Omental fat pad (tissue), 3 donors: ENCODE measurements at regions not wholly inside any gene's neighbourhood (a gene's known extent, or its start where the extent isn't known, plus 50 kb on each side); places are given as distances from the start of the nearest gene placed in this dataset.

Experiments used
- ATAC-seq: fragments of 150-250 bp; one replicate; pipeline ENCODE4 v1.9.1; 2016; ENCODE audit warnings: mild to moderate bottlenecking, moderate library complexity; ENCODE audit not compliant: low FRiP score
- DNase-seq: peaks from one replicate; pipeline ENCODE4 v3.0.0-alpha.2; 2019; ENCODE audit warnings: low spot score
- TF ChIP-seq, protein P1 (sequence below), 3 donors: fragments of 450-650 bp; IDR thresholded peaks; one replicate each; pipeline ENCODE4 v1.5.1; 2016 to 2017; ENCODE audit warnings: antibody characterized with exemption in 3 of 3, mild to moderate bottlenecking in 3 of 3, moderate library complexity in 2 of 3

- TF ChIP-seq, protein P1, sequence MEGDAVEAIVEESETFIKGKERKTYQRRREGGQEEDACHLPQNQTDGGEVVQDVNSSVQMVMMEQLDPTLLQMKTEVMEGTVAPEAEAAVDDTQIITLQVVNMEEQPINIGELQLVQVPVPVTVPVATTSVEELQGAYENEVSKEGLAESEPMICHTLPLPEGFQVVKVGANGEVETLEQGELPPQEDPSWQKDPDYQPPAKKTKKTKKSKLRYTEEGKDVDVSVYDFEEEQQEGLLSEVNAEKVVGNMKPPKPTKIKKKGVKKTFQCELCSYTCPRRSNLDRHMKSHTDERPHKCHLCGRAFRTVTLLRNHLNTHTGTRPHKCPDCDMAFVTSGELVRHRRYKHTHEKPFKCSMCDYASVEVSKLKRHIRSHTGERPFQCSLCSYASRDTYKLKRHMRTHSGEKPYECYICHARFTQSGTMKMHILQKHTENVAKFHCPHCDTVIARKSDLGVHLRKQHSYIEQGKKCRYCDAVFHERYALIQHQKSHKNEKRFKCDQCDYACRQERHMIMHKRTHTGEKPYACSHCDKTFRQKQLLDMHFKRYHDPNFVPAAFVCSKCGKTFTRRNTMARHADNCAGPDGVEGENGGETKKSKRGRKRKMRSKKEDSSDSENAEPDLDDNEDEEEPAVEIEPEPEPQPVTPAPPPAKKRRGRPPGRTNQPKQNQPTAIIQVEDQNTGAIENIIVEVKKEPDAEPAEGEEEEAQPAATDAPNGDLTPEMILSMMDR (IDR thresholded peaks at IDR 0.05): no peak
- ATAC-seq (peak; percentile 34), DNase-seq (no peak)
Observed at GRCh38 chr14:36056845-36057244, 119.7 kb downstream of the PTCSC3 start.

DNA sequence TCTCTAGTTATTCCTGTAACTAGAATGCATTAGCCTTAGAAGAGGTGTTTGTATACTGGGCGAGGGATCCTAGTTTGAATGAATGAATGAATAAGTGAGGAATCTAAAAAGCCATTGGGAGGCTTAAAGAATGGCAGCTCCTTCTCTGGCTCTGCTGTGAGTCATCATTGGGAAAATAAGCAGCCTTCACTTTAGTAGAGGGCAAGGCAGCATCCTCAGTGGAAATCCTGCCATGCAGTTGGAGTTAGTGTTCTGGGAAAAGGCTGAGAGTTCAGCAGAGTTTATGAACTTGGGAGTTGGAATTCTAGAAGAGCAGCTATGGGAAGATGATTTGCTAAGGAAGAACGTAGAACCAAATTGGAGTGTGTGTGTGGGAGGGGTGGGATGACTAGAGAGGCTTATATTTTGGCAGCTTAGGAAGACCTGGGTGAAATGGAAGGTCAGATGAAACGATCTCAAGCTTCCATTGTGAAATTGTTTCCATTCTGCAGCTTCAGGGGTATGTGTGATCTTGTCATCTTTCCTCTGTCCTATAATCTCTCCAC is 120.8 kb downstream of the PTCSC3 start:
- ATAC-seq: no peak
- no peak for DNase-seq
- TF ChIP-seq, protein P1 (IDR thresholded peaks at IDR 0.05): no peak

GRCh38 chr14:36055052-36055378 is 121.5 kb downstream of the PTCSC3 start:
- ATAC-seq (no peak), DNase-seq (no peak)
- TF ChIP-seq, protein P1 (IDR thresholded peaks at IDR 0.05): no peak

DNA sequence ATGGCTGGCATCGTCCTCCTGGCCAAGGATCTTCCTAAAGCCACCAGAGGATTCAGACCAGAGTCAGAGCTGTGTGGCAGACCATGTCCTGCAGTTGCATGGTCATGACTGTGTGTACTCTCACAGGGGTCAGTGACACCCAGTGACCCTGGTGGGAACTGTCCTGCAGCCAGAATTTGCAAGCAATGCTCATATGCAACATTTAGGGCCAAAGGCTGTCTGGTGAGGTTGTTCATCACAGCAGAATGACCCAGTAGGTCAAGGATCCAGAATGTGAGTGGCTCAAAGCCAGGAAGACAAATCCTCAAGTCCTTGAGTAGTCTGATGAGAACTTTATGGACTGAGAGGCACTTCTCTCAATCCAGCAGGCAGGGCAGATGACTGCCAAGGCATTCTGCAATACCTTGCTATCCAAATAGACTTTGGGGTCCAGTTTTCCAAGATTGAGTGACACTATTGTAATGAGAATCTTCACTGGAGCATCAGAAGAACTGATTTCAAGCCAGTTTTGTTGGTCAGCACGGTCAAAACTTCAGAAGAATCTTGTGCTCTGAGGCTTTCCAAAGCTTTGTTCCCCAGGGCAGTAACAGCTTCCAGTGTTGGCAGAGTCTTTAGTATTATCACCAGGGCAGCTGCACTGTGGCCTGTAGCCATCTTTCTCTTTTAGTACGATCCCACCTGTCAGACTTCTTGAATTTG is 122.0 kb downstream of the PTCSC3 start:
- DNase-seq: no peak
- ATAC-seq: no peak
- TF ChIP-seq, protein P1 (IDR thresholded peaks at IDR 0.05): no peak

GRCh38 chr14:36052681-36053080 is 123.8 kb downstream of the PTCSC3 start:
- ATAC-seq: no peak
- DNase-seq: no peak
- TF ChIP-seq, protein P1 (IDR thresholded peaks at IDR 0.05): no peak

- ATAC-seq (no peak), DNase-seq (no peak)
- TF ChIP-seq, protein P1 (IDR thresholded peaks at IDR 0.05): no peak
Observed at GRCh38 chr14:36052063-36052462, 124.5 kb downstream of the PTCSC3 start.

GRCh38 chr14:36048667-36049066 is 127.9 kb downstream of the PTCSC3 start:
- ATAC-seq (no peak), DNase-seq (no peak)
- TF ChIP-seq, protein P1 (IDR thresholded peaks at IDR 0.05): no peak
